LNCaP clone FGC (cell line): ENCODE measurements at regions not wholly inside any gene's neighbourhood (a gene's known extent, or its start where the extent isn't known, plus 50 kb on each side); places are given as distances from the start of the nearest gene placed in this dataset.

Source experiments
- DNase-seq: peaks from one replicate; pipeline ENCODE4 v3.0.0-alpha.2; 2011; ENCODE audit warnings: low read depth
- H3K4me3 ChIP-seq: 2 replicates; pipeline ENCODE4 v1.5.1; 2011; ENCODE audit warnings: mild to moderate bottlenecking, low read depth, low read length, control low read depth
- TF ChIP-seq, protein P1 (sequence below): IDR thresholded peaks from 2 replicates; pipeline ENCODE4 v1.5.1; 2012; ENCODE audit warnings: mild to moderate bottlenecking; ENCODE audit not compliant: control insufficient read depth, insufficient read depth; ENCODE audit errors: extremely low read depth

DNA sequence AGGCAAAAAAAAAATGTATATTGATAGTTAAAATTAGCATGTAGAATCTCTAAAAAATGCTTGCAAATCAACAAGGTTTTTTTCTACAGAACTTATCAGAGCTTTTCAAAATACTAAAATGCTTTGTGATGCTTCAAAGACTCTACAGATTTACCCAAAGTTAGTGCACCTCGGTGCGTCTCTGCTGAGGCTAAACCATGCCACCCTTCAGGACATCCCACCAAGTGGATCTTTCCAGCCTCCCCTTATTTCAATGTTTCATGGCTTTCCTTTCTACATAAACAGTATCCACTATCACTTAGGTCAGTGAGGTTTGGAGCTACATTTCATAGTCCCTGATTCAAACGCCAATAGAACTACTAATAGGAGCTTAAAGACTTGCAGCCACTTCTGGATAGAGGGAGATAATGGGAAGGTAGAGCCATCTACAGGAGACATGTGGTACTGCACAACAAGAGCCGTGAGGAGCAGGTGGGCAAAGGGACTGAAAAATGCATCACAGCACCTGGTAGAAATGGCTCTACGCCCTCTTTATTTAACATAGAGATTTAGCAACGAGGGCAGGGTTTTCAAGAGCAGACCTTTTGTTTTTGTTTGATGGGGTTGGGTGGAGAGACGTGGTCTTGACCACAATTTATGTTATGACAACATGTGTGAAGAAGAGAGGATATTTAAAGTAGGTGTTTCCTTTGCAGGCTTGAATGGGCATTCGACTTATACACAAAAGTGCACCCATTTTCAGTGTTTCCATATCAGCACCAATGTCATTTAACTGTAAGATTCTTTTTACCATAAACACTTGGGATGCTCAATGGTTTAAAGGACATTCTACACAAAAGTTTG lies 56.1 kb upstream of the SLC35G4 start:
- peak; percentile 13 for DNase-seq
- no peak overlapping the region for H3K4me3 ChIP-seq
- TF ChIP-seq, protein P1, sequence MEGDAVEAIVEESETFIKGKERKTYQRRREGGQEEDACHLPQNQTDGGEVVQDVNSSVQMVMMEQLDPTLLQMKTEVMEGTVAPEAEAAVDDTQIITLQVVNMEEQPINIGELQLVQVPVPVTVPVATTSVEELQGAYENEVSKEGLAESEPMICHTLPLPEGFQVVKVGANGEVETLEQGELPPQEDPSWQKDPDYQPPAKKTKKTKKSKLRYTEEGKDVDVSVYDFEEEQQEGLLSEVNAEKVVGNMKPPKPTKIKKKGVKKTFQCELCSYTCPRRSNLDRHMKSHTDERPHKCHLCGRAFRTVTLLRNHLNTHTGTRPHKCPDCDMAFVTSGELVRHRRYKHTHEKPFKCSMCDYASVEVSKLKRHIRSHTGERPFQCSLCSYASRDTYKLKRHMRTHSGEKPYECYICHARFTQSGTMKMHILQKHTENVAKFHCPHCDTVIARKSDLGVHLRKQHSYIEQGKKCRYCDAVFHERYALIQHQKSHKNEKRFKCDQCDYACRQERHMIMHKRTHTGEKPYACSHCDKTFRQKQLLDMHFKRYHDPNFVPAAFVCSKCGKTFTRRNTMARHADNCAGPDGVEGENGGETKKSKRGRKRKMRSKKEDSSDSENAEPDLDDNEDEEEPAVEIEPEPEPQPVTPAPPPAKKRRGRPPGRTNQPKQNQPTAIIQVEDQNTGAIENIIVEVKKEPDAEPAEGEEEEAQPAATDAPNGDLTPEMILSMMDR = peak; percentile 86

DNA sequence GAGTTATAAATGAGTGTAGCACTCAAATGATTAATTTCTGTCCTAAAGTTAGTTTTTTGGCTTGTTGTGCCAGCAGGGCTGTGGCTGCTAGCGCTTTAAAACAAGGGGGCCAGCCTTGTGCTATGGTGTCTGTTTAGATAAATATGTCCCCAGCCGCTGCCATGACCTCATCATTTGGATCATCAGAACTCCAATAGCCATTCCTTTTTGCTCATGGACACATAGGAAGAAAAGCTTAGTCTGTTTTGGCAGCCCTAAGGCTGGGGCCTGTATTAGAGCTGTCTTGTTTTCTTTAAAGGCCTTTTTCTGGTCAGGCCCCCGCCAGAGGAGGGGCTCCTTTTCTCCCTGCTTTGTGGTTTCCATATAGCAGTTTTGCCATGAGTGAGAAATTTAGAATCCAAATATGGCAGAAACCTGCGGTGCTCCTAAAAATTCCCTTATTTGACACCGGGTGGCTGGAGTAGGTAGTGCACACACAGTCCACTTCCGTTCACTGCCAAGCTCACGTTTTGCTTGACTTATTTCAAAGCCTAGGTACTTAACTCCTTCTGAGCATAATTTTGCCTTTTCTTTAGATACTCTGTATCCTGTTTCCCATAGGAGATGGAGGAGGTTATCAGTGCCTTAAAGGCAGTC lies 60.4 kb upstream of the SLC35G4 start:
- no peak overlapping the region for H3K4me3 ChIP-seq
- TF ChIP-seq, protein P1 = no peak
- DNase-seq = no peak

DNA sequence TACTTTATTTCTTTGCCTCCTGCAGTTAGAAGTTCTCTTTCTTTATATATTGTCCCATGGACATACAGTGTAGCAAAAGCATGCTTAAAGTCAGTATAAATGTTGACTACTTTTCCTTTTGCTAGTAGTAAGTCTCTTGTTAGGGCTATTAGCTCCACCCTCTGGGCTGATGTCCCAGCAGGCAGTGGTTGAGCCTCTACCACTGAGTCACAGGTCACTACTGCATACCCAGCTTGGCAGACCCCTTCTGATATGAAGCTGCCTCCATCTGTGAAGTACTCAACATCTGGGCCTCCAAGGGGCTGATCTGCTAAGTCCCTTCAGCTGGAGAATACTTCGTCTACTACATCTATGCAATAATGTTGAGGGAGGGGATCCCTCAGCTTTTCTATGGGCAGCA lies 61.0 kb upstream of the SLC35G4 start:
- no peak overlapping the region for H3K4me3 ChIP-seq
- no peak for DNase-seq
- TF ChIP-seq, protein P1 = no peak

DNA sequence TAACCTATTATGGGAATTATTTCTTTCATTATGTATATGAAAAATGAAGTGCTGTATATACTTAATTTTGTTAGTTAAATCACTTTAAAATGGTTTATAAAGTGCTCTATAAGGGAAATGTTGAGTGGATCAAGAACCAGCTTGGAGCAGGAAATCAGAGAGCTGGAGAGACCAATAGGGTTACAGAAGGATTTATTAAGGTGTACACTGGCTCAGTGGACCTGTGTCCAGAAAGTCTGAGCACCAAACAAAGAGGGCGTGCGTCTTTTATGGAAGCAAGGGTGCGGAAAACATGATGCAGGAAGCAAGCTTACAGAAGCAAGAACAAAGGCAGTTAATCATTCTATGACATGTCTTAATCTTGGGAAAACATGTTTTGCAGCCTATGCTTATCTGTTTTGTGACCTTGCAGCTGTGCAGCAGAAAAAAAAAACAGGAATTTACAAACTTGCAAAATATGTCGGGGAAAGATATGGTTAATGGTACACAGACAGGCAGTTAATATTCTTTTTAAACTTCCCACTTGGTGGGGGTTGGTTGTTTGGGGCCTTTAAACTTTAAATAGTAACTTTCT lies 65.2 kb upstream of the SLC35G4 start:
- no peak overlapping the region for H3K4me3 ChIP-seq
- DNase-seq = no peak
- TF ChIP-seq, protein P1 = no peak

DNA sequence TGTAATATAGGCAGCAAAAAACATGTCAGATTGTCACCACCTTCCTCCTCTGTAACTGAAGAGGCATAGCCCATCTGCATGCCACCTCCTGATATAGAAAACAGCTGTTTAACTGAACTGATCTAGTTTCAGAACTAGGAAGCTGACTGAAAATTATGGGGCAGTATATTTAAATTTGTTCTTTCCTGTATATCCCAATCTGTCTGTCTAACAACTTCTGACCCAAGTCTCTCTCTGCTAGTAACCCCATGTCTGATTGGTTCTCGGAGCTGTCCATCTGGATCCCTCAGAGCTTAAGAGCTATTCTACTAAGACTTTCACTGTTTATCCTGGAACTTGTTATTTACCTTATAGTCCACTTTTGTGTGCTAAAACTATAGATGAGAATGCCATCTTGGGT lies 68.2 kb upstream of the SLC35G4 start:
- DNase-seq = peak; percentile 1
- TF ChIP-seq, protein P1 = no peak
- no peak overlapping the region for H3K4me3 ChIP-seq

DNA sequence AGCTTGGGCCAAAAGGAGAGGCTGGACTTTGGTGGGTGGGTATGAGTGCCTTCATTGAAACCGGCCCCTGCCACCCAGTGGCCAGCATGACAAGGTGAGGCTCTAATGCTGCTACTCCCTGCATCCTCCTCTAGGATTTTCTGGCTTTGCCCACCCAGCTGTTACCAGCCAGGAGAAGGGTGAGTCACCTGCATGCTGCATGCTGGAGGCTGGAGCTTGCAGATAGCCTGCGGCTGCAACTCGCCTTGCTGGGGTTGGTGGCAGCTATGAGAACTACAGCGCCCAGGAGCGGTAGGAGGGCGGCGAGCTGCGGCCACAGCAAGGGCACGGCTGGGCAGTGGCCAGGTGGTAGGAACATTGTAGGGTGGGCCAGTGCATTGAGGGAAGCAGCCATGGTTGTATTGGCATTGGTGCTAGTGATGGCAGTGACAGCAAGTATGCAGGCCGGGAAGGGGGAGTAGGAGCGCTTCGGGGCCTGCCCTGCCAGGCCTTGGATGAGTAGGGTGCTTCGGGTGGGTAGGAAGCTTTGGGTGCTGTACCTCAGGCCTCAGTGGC lies 75.4 kb upstream of the SLC35G4 start:
- no peak for DNase-seq
- no peak overlapping the region for H3K4me3 ChIP-seq
- TF ChIP-seq, protein P1 = no peak
